PC-9 (cell line): ENCODE measurements at regions not wholly inside any gene's neighbourhood (a gene's known extent, or its start where the extent isn't known, plus 50 kb on each side); places are given as distances from the start of the nearest gene placed in this dataset.

ENCODE experiments used
- EZH2 ChIP-seq: fragments of 200-600 bp; sonication (generic); IDR thresholded peaks from 2 replicates; pipeline ENCODE4 v1.8.0; 2017; ENCODE audit warnings: antibody characterized with exemption, low read depth
- TF ChIP-seq, protein P1 (sequence below): fragments of 200-600 bp; sonication (generic); conservative IDR thresholded peaks from 2 replicates; pipeline ENCODE4 v1.6.1; 2017; ENCODE audit warnings: mixed run types, antibody characterized with exemption, mild to moderate bottlenecking, moderate library complexity

DNA sequence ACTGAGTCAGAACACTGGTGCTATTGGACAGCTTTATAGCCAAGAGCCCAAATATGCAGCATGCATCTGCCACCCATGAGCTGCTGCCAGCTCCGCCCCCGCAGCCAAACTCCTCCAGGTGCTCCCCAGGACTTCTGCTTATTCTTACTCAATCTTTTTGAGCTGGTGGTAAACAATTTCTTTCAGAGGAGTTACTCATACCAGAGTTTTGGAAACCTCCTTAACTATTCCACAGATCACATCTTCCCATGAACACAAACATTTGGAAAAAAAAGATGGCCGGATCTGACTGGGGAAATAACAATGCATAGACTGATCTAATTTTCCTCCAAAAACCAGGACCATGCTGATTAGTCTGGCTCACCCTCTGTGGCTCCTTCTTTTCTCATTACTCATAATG is 399.9 kb downstream of the GPM6A start:
- TF ChIP-seq, protein P1, sequence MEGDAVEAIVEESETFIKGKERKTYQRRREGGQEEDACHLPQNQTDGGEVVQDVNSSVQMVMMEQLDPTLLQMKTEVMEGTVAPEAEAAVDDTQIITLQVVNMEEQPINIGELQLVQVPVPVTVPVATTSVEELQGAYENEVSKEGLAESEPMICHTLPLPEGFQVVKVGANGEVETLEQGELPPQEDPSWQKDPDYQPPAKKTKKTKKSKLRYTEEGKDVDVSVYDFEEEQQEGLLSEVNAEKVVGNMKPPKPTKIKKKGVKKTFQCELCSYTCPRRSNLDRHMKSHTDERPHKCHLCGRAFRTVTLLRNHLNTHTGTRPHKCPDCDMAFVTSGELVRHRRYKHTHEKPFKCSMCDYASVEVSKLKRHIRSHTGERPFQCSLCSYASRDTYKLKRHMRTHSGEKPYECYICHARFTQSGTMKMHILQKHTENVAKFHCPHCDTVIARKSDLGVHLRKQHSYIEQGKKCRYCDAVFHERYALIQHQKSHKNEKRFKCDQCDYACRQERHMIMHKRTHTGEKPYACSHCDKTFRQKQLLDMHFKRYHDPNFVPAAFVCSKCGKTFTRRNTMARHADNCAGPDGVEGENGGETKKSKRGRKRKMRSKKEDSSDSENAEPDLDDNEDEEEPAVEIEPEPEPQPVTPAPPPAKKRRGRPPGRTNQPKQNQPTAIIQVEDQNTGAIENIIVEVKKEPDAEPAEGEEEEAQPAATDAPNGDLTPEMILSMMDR = no peak
- no peak for TF ChIP-seq EZH2
